T-helper 2 cell treated with Interferon-gamma antibody and Interleukin-4, amounts not matched to agents 100 ng/mL and 5 ng/mL, for 36 hours (primary cell): ENCODE measurements at regions not wholly inside any gene's neighbourhood (a gene's known extent, or its start where the extent isn't known, plus 50 kb on each side); places are given as distances from the start of the nearest gene placed in this dataset.
"Not testable (repeated sequence)": the region's sequence is repeated elsewhere in the genome, so short reads cannot be mapped to it uniquely, and the experiment has no call there.

Experiments
- intact Hi-C: fragments of 100-400 bp; cut with micrococcal nuclease; formaldehyde crosslinking; loops from one replicate; pipeline ENCODE4 v1.15.1; 2023

DNA sequence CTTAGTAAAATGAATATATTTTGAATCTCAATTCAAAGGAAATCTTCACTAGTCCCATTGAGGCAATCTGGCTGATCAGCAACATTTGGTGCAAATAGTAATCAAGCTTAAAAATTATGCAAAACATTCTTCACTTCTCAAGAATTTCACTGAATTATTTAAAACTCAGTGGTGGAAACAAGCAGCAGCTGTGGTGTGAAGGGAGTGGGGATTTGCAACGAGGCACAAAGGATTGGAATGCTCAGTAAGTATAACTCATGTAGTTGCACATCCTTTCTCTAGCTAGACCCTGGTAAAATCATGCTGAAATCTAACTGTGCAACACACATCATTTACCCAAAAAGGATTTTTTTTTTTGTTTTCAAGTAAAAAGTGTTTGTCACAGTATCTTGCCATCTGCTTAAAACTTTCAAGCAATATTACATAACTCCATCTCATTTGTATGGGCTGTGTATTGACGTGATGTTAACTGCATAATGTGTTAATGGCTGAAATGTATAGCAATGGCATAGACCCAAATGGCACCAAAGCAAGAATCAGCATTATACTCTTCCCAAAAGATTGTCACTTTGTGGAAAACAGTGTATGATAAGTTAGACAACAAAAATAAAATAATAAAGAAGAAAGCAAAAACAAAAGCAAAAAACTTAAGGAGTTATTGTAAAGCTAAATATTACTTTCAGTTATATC, 816.6 kb downstream of the EPHA3 start:
- intact Hi-C loops = no loop called here

DNA sequence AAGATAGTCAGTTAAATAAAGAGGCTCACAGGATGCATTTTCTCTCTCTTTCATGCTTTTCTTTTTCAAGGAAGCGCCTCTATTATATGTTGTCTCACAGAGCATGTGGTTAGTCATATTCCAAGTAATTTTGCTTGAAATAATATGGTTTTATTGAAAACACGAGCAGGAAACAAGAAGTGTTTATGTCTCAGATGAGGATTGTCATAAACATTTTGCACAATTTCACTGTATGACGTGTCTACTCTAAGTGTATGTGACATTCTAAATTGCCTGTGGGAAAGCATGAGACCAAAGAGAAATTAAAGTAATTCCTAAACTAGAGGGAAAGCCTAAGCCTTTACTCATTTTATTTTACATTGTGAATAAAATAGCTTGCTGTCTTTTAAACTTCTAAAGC, 818.6 kb downstream of the EPHA3 start:
- intact Hi-C loops = no loop called here

DNA sequence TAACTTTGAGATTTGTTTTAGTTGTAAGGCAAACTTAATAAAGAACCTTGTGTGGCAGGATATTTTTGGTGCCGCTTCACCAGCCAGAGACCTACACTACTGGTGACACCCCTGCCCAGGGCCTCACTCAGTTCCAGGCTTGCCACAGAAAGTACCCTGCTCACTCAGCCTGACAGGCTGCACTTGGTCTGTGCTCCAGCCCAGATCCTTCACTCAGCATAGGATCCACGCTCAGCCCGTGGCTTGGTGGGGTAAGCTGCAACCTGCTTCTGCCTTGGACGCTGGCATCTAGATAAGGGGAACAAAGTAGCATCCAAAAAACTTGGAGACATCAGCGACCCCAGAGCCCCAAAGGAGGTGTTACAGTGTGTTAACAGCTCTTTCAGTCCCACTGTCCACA, 825.5 kb downstream of the EPHA3 start:
- intact Hi-C loops = no loop called here

- intact Hi-C loops = not testable (repeated sequence)
Observed at GRCh38 chr3:89944461-89944860, 837.0 kb downstream of the EPHA3 start.

DNA sequence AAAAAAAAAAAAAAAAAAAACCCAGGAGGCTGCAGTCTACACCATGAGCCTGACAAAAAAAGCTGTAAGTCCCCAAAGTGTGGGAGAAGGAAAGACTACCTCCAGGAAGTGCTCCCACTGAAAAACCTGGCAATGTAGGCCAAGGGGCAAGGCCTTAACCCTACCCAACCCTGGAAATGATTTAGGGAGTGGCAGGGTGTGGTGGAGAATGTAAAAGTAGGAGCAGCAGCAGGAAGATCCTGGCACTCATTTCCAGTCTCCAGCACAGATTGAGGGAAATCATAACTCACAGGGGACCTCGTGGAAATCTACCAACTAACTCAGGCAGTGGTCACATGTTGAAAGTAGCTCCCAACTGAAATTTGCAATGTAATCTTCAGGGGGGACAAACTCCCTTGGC, 839.5 kb downstream of the EPHA3 start:
- intact Hi-C loops = no loop called here

DNA sequence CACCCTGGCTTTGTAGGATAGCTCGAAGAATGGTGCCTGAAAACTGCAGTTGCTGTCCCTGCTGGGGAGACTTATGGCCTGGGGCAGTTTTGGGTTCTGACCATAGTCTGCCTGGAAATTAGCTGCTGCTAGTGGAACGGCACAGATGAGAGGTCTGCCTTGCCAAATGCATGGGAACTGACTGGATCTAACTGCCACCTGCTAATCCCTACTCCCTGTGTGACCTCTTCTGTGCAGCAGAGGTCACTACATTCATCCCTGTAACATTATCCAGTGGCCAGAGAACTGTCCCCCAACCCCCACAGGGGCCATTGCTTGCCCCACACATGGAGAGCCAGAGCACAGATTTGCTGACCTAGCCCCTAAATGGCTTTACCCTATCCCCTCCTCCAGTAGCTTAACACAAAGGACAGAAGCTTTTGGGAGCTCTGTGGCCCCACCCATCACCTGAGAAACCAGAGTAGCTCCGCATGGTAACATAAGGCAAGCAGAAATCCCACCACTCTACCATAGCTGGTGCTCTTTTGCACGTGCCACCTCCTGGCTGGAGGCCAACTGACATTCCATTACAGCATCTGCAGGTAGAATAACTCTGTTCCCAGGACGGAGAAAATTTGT, 840.0 kb downstream of the EPHA3 start:
- intact Hi-C loops = no loop called here

GRCh38 chr3:89948008-89948407, 840.6 kb downstream of the EPHA3 start:
- intact Hi-C loops = no loop called here

DNA sequence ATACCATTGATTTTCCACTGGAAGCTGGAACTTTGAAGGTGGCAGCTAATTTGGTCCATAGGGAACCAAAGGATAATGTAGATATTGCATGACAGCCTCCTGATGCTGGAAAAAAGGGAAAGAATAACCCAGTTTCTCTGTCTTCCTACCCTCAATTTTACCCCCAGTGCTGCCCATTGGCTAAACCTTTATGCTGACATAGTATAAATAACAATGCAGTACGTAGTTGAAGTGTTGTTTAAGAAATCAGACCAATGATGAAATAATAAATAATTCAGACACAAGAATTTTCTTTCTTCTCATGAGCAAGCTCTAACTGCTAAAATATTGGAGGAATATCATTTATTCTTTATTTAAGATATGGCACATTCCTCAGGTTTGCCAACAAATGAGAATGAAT, 843.4 kb downstream of the EPHA3 start:
- intact Hi-C loops = no loop called here

- intact Hi-C loops = no loop called here
Observed at GRCh38 chr3:89954137-89954536, 846.7 kb downstream of the EPHA3 start.

DNA sequence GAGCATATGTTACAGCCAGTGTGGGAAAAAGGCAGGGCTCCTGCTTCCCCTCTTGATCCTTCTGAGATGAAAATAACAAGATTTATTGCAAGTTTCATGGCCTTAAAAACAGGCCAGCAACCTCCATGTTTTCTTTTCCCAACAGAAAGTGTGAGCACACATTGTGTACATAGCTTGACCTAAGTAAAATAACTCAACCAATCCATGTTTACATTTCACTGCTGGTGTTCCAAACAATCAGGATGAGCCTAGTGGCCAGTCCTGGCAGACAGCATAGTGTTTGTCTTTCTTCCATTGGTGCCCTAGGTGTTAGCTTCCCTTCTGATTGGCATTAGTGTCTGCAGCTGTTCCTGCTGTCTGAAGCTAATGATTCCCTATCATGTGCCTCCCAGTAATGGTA, 847.7 kb downstream of the EPHA3 start:
- intact Hi-C loops = no loop called here

GRCh38 chr3:89957451-89957850, 850.0 kb downstream of the EPHA3 start:
- intact Hi-C loops = no loop called here

DNA sequence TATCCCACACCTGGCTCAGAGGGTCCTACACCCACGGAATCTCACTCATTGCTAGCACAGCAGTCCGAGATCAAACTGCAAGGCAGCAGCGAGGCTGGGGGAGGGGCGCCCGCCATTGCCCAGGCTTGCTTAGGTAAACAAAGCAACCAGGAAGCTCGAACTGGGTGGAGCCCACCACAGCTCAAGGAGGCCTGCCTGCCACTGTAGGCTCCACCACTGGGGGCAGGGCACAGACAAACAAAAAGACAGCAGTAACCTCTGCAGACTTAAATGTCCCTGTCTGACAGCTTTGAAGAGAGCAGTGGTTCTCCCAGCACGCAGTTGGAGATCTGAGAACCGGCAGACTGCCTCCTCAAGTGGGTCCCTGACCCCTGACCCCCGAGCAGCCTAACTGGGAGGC, 850.7 kb downstream of the EPHA3 start:
- intact Hi-C loops = not testable (repeated sequence)

GRCh38 chr3:89964347-89964746, 856.9 kb downstream of the EPHA3 start:
- intact Hi-C loops = no loop called here

DNA sequence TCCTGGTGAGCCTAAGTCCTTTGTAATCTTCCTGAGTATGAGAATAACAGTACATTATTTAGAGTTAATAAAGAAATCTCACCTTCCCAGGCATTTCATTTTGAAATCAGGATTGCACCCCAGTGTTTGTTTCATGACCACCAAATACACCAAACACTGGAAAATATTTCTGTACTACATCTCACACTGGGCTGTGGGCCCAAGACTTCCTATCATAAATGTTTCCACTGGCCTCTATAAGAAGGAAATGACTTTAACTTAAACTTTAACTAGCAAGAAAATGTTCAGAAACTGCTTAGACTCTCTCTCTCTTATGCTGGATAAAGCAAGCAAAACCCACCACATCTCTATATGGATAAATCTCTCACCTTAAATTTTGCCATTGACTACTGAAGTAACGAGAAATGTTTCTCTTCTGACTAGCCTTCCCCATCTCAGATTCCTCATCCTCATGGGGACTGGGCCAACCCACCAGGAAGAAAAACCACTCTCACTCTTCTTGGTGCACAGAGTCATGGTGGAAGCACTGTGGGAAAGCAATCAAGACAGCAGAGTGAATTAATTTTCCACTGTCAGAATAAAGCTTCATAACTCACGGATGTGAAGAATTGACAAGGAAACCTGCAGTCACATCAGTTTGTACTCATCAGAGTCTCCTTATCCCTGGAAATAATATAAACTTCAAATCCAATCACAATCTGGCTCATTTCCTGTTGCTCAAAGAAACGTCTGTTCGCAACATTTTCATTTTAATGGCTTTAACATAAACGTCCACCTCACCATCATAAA, 859.6 kb downstream of the EPHA3 start:
- intact Hi-C loops = no loop called here

- intact Hi-C loops = no loop called here
Observed at GRCh38 chr3:89971329-89971728, 863.9 kb downstream of the EPHA3 start.

DNA sequence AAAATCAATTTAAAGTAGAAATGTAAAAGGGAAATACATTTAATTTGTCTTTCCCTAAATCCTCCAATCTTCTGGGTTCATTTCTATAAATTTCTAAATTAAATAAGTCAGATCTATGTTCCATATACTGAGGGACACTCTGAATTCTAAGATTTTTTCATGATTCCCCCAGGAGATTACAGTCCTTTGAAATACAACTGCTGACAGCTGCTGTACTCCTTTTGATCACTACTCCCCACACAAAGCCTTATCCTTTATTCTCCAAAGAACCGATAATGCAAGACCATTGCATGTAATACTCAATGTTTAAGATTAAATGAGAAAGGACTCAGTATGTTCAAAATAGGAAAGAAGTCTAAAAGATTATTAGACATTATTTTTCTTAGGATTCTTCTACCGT, 865.7 kb downstream of the EPHA3 start:
- intact Hi-C loops = no loop called here

GRCh38 chr3:89974903-89975519, 867.6 kb downstream of the EPHA3 start:
- intact Hi-C loops = no loop called here

DNA sequence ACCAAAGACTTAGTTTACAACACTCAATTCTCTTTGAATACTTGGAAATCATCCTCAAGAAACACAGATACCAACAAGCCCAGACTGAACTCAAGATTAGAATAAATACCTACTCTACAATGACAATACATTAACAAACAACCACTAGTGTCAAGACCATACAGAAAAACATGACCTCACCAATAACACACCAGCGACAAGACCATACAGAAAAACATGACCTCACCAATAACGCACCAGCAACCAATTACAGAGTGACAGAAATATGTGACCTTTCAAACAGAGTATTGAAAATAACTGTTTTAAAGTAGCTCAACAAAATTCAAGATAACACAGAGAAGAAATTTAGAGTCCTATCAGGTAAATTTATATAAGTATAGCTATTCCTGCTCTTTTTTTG, 876.0 kb downstream of the EPHA3 start:
- intact Hi-C loops = no loop called here

DNA sequence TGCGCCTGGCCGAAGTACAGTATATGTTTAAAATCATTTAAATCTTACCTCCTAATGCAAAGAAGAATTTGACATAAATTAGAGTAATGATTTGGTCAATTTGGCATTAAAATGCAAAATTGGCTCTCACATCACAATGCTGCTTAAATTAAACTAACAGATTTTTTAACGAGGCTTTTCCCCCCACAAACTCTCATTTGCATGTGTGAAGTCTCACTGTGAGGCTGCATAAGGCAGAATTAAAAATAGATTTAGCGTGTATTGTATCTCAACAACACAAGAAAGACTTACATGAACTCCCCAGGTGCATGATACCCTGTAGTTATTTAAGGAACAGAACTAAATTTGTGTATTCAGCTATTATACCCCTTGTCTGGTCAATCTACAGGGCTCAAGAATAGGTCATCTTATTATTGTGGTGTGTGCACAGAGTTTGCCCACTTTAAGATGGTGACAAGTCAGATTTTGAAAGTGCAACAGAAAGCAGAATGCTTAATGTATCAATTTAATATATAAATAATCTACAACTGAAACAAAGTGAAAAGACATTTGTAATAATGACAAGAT, 897.9 kb downstream of the EPHA3 start:
- intact Hi-C loops = no loop called here

DNA sequence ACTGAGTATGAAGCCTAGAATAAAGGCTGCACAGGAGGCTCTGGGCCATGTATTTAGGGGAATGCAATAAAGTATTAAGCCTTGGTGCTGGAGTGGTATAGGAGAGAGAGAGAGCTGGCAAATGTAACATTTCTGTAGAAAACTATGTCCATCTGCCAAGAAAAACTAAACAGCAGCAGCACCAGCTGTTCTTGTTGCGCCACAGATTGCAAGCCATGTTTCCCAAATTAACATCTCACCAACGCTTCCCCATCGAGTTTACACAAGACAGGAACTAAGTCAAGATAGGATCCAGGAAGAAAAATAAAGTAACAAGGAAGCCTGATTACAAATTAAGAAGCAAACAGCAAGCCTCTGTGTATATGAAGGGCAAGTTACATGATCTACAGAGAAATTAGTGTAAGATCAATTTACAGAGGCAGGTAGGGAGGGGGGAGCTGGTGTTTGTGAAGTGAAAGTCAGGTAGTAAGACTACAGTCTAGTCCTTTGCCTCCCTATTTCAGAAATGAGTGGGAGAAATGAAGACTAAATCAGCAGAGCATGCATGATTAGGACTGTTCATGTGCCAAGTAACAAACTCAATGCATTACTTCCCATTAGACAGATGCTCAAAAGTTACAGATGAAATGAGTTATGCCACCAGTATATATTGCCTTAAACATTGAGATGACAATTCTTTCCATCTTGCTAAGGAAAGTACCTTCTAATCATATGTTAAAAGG, 900.5 kb downstream of the EPHA3 start:
- intact Hi-C loops = no loop called here

GRCh38 chr3:90010341-90010740, 902.9 kb downstream of the EPHA3 start:
- intact Hi-C loops = no loop called here
